ENCODE measurements at regions not wholly inside any gene's neighbourhood (a gene's known extent, or its start where the extent isn't known, plus 50 kb on each side); places are given as distances from the start of the nearest gene placed in this dataset.

- TF ChIP-seq CTCF (conservative IDR thresholded peaks at IDR 0.05; ENCODE audit: low read depth, low read length): no peak
- no peak for TF ChIP-seq EZH2 (IDR thresholded peaks at IDR 0.05; ENCODE audit: borderline replicate concordance, low read depth, low read length, poor library complexity, severe bottlenecking)
These were observed 73.7 kb upstream of the CNTN6 start for GRCh38 chr3:1019157-1019556.
